Adipocyte (in vitro differentiated cells): ENCODE measurements at regions not wholly inside any gene's neighbourhood (a gene's known extent, or its start where the extent isn't known, plus 50 kb on each side); places are given as distances from the start of the nearest gene placed in this dataset.

Experiments
- DNase-seq: peaks from one replicate; pipeline ENCODE4 v3.0.0-alpha.2; 2015; ENCODE audit warnings: low read depth
- H3K27me3 ChIP-seq: replicated peaks from 2 replicates; pipeline ENCODE4 v1.7.0; 2013; ENCODE audit warnings: mild to moderate bottlenecking, low read length, moderate library complexity; ENCODE audit not compliant: control insufficient read depth, insufficient read depth
- H3K36me3 ChIP-seq: 2 replicates; pipeline ENCODE4 v1.7.0; 2013; ENCODE audit warnings: low read length, mild to moderate bottlenecking, moderate library complexity; ENCODE audit not compliant: control insufficient read depth, insufficient read depth, severe bottlenecking
- H3K4me1 ChIP-seq: 2 replicates; pipeline ENCODE4 v1.7.0; 2013; ENCODE audit warnings: mild to moderate bottlenecking, low read length, moderate library complexity; ENCODE audit not compliant: control insufficient read depth, insufficient read depth
- H3K4me3 ChIP-seq: 2 replicates; pipeline ENCODE4 v1.7.0; 2013; ENCODE audit warnings: mild to moderate bottlenecking, low read length, moderate library complexity
- H3K9ac ChIP-seq: 2 replicates; pipeline ENCODE4 v1.7.0; 2013; ENCODE audit warnings: mild to moderate bottlenecking, low read length, moderate library complexity
- H3K9me3 ChIP-seq: 2 replicates; pipeline ENCODE4 v1.7.0; 2013; ENCODE audit warnings: mild to moderate bottlenecking, low read length, moderate library complexity; ENCODE audit not compliant: control insufficient read depth

DNA sequence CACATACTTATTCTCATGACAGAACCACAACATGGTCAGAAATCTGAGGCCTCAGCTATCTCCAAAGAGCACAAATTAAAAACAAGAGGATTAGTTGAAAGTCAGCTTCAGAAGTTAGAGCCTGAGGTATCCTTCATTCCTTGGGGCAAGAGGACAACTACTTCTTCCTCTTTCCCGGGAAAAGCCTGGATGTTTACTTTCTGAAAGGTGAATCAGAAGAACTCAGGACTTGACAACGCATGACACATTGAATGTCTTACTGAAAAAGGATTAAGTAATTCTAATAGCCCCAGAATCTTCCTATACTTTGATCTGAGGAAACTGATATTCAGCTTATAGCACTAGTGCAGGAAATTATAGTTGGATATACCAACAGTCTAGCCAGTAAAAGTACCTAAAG is 573.2 kb downstream of the METTL4 start:
- H3K27me3 ChIP-seq = peaks cover 5% of the 10 kb centered on the region
- no peak overlapping the region for H3K9ac ChIP-seq
- no peaks in the 10 kb centered on the region for H3K9me3 ChIP-seq
- no peak overlapping the region for H3K4me3 ChIP-seq
- DNase-seq = no peak
- H3K4me1 ChIP-seq = peaks cover 14% of the 10 kb centered on the region
- no peaks in the 10 kb centered on the region for H3K36me3 ChIP-seq

DNA sequence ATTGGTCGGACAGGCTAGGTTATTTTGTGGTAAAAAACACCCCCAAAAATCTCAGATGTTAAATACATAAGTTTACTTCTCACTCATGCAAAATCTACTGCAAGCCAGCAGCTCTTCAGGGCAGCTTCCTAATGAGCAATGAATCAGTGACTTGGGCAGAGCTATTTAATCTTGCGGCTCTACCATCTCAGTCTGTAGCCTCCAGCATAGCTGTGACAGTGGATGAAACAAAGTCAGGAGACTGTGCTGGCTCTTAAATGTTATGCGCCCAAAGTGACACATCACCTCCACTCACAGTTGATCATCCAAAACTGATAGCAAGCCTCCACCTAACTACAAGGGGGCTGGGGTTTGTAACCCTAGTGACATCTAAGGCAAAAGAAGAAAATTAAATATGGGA is 571.9 kb downstream of the METTL4 start:
- no peak for DNase-seq
- Histone ChIP-seq H3K9ac (no peak overlapping the region), H3K9me3 (no peaks in the 10 kb centered on the region), H3K4me1 (peaks cover 14% of the 10 kb centered on the region), H3K27me3 (peaks cover 5% of the 10 kb centered on the region), H3K36me3 (no peaks in the 10 kb centered on the region), H3K4me3 (no peak overlapping the region)

DNA sequence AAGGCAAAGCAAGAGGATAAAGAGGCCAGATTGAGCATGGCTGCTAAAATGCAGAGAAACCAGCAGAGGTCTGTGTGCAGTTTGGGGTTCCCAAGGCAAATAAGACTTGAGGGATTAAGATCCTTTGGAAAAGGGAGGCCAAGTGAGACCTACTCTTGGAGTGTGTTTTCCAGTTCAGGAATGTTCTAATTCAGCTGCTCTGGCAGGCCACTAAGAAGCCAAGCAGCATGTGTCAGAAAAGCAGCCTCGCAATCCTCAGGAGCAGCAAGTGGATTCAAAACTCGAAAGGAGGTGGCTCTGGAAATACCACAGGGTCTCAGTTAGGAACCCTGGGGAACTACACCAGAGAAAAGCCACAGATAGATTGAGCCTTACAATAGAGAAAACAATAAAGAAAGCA is 569.2 kb downstream of the METTL4 start:
- DNase-seq = no peak
- H3K4me1 ChIP-seq = peaks cover 14% of the 10 kb centered on the region
- H3K36me3 ChIP-seq = no peaks in the 10 kb centered on the region
- peak overlapping the region; percentile 41 for H3K9ac ChIP-seq
- no peaks in the 10 kb centered on the region for H3K9me3 ChIP-seq
- no peak overlapping the region for H3K4me3 ChIP-seq
- peaks cover 5% of the 10 kb centered on the region for H3K27me3 ChIP-seq

DNA sequence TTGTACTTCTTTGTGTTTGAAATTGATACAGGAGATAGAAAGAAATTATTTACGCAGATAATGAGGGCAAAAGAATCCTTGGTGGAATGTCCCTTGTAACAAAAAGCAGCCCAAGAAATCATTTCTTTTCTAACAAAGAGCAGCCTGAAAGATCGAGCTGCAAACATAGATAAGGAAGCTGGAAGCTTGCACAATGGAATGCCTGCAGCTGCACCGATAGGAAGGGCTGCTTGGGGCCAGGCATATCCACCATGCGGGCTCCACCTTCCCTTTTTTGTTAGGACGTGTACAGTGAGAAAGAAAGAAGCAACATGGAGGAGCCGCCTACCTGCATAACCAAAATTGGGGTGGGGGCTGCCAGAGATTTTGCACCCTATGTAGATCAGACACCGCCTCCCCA is 568.7 kb downstream of the METTL4 start:
- Histone ChIP-seq H3K4me3 (no peak overlapping the region), H3K36me3 (no peaks in the 10 kb centered on the region), H3K27me3 (peaks cover 5% of the 10 kb centered on the region), H3K4me1 (peaks cover 14% of the 10 kb centered on the region), H3K9me3 (no peaks in the 10 kb centered on the region), H3K9ac (no peak overlapping the region)
- DNase-seq = no peak

DNA sequence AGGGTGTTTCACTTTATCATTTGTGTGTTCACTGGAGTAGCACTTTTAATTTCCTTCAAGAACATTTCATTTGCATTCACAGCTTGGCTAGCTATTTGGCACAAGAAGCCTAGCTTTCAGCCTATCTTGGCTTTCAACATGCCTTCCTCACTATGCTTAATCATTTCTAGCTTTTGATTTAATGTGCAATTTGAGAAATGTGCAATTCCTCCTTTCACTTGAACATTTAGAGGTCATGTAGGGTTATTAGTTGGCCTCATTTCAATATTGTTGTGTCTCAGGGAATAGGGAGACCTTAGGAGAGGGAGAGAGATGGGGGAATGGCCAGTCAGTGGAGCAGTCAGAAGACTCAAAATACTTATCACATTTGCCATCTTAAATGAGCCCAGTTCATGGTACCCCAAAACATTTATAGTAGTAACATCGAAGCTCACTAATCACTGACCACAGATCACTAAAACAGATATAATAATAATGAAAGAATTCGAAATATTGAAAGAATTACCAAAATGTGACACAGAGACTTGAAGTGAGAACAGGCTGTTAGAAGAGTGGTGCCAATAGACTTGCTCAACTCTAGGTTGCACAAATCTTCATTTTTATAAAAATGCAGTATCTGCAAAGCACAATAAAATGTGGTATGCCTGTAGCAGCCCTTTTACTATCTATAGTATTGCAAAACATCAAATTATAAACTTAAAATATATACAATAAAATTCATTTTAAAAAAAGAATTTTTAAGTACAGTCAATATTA is 561.2 kb downstream of the METTL4 start:
- Histone ChIP-seq H3K9ac (no peak overlapping the region), H3K36me3 (no peaks in the 10 kb centered on the region), H3K27me3 (no peaks in the 10 kb centered on the region), H3K9me3 (no peaks in the 10 kb centered on the region), H3K4me3 (peak overlapping the region; percentile 40), H3K4me1 (peaks cover 22% of the 10 kb centered on the region)
- DNase-seq = no peak

DNA sequence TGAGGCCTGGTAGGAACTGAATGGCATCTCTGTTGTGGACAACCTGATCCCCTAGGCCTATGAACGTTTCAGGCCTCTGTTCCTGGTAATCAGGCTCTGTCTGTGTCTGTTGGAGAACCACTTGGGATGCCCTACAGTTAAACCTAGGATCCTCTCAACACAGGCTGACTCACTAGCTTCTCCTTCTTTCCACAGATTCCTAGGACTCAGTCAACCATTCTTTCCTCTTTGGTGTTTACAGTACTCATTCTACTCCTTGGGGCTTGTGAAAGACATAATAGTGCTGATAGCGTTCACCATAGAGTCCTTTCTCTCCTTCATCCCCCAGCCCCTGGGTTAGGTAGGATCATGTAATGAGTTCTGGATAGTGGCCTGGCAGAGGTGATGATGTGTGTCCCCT is 544.3 kb downstream of the METTL4 start:
- no peak for DNase-seq
- Histone ChIP-seq H3K4me1 (no peaks in the 10 kb centered on the region), H3K9me3 (no peaks in the 10 kb centered on the region), H3K36me3 (no peaks in the 10 kb centered on the region), H3K9ac (no peak overlapping the region), H3K27me3 (no peaks in the 10 kb centered on the region), H3K4me3 (no peak overlapping the region)

DNA sequence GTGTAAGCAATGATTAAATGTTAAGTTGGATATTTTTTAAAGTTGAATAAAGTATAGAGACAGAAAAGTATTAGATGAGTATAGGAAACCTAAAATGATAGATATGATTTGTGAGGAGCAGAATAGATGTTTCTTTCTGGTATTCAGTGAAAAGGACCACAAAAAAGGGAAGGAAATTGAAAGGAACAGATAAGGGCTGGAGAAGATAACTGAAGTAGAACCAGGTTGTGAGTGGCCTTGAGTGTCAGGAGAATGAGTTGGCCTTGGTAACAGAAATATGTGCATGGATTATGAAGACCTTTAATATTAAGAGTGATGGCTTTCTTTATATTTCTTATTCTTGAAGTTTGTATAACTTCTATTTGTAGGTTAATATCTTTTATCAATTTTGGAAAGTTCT is 543.5 kb downstream of the METTL4 start:
- H3K27me3 ChIP-seq = no peaks in the 10 kb centered on the region
- no peak for DNase-seq
- H3K4me3 ChIP-seq = no peak overlapping the region
- no peaks in the 10 kb centered on the region for H3K9me3 ChIP-seq
- H3K4me1 ChIP-seq = no peaks in the 10 kb centered on the region
- no peak overlapping the region for H3K9ac ChIP-seq
- no peaks in the 10 kb centered on the region for H3K36me3 ChIP-seq

DNA sequence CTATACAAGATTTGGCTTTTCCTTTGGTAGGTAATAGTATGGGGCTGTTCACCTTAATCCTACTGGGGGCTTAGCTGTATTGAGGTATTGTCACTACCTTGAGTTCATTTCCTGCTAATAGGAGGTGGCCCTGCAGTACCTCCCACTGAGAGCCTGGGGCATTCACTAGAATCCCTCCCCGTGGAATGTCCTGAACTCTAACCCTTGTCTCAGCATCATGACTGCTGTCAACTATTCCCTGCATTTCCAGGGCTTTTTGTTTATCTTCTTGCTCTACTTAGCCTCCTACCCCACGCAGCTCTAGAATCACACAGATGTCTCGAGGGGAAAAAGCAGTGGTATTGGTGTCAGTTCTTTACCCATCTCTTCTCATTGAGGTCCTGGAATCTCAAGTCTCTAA is 542.3 kb downstream of the METTL4 start:
- Histone ChIP-seq H3K27me3 (no peaks in the 10 kb centered on the region), H3K4me3 (no peak overlapping the region), H3K9ac (no peak overlapping the region), H3K36me3 (no peaks in the 10 kb centered on the region), H3K4me1 (no peaks in the 10 kb centered on the region), H3K9me3 (no peaks in the 10 kb centered on the region)
- DNase-seq = no peak

DNA sequence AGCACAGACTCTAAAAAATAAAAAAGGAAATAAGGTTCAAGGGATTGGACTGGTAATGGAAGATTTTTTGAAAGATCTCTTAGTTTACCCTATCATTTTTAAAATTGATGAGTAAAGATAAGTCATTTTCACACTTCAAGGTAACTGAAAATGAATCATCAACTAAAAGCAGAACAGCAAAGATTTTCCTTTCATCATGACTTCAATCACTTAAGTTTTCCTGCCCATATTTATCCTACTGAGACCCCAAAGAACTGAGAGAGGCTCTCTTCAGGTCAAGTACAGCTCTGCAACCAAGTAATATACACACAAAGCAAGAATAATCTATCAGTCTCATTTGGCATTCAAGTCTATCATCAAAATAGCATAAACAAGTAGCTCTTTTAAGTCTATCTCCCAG is 540.7 kb downstream of the METTL4 start:
- Histone ChIP-seq H3K9me3 (no peaks in the 10 kb centered on the region), H3K9ac (no peak overlapping the region), H3K4me1 (no peaks in the 10 kb centered on the region), H3K27me3 (no peaks in the 10 kb centered on the region), H3K36me3 (no peaks in the 10 kb centered on the region), H3K4me3 (no peak overlapping the region)
- DNase-seq = no peak

DNA sequence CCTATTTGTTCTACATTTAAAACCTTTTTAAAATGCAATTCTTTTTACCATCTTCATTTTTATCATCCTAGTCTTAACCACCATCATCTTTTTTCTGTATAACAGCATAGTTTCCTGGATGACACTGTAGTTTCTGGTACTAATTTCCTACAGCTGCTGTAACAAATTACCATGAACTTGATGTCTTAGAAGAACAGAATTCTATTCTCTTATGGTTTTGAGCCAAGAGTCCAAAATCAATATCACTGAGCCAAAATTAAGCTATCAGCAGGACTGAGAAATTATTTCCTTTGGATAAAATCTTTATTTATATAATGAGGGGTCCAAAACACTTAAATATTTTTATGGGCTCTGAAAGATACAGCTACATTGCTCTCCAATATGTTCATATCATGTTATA is 539.3 kb downstream of the METTL4 start:
- H3K9me3 ChIP-seq = no peaks in the 10 kb centered on the region
- H3K36me3 ChIP-seq = no peaks in the 10 kb centered on the region
- H3K4me3 ChIP-seq = no peak overlapping the region
- H3K9ac ChIP-seq = no peak overlapping the region
- DNase-seq = no peak
- no peaks in the 10 kb centered on the region for H3K4me1 ChIP-seq
- H3K27me3 ChIP-seq = no peaks in the 10 kb centered on the region

DNA sequence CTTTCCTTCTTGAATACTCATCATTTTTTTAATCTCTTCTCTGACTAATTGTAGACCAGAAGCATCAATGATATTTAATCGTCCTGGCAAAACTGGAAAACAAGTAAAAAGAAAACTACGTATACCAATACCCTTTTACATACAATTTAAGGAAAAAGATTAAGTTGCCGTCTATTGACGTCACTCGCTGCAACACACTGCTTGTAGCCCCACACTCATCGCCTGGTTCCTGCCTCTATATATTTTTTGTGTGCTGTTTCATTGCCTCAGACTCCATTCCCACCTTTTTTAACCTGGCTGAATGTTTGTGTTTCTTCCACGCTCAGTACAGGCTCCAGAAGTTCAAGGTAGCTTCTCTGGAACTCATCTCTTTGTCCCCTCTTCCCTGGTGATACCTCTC is 536.2 kb downstream of the METTL4 start:
- no peaks in the 10 kb centered on the region for H3K9me3 ChIP-seq
- no peaks in the 10 kb centered on the region for H3K4me1 ChIP-seq
- H3K9ac ChIP-seq = no peak overlapping the region
- H3K4me3 ChIP-seq = no peak overlapping the region
- H3K36me3 ChIP-seq = no peaks in the 10 kb centered on the region
- no peaks in the 10 kb centered on the region for H3K27me3 ChIP-seq
- DNase-seq = no peak

DNA sequence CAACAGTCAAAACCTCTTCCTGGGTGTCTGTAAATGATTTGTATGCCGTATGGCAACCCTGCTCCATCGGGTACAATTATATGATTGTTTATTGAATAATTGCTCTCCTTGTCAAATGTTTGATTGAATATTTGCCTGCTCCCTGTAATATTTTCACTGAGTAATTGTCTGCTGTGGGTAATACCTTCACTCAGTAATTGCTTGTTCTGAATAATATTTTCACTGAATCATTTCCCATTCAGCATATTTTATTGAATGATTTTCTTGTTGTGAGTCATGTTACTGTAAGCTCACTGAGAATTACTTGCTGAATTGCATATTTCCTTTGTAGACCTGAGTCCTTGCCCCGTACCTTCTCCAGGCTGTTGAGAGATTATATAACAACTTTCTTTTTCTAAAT is 535.2 kb downstream of the METTL4 start:
- H3K36me3 ChIP-seq = no peaks in the 10 kb centered on the region
- no peak overlapping the region for H3K4me3 ChIP-seq
- no peaks in the 10 kb centered on the region for H3K4me1 ChIP-seq
- peak; percentile 3 for DNase-seq
- no peak overlapping the region for H3K9ac ChIP-seq
- no peaks in the 10 kb centered on the region for H3K9me3 ChIP-seq
- no peaks in the 10 kb centered on the region for H3K27me3 ChIP-seq
